GM12892 (cell line): ENCODE measurements at regions not wholly inside any gene's neighbourhood (a gene's known extent, or its start where the extent isn't known, plus 50 kb on each side); places are given as distances from the start of the nearest gene placed in this dataset.

Source experiments
- DNase-seq: peaks from one replicate; pipeline ENCODE4 v3.0.0; 2011; ENCODE audit not compliant: insufficient read length
- FAIRE-seq: peaks from 2 replicates; lab custom pipeline; 2011; peaks lifted over from hg19 to GRCh38; lab: Jason Lieb, UNC
- POLR2A ChIP-seq: IDR thresholded peaks from 2 replicates; pipeline ENCODE4 v1.6.1; 2011; ENCODE audit warnings: low read depth, low read length, control low read depth
- POLR2AphosphoS5 ChIP-seq: IDR thresholded peaks from 2 replicates; pipeline ENCODE4 v1.6.1; 2011; ENCODE audit warnings: low read depth, low read length, control low read depth
- TAF1 ChIP-seq: IDR thresholded peaks from 2 replicates; pipeline ENCODE4 v1.6.1; 2011; ENCODE audit warnings: low read depth, mild to moderate bottlenecking, control low read depth, low read length, borderline replicate concordance

GRCh38 chr17:77779711-77780539 lies 178.6 kb upstream of the TNRC6C start:
- no peak for DNase-seq
- TF ChIP-seq POLR2A = no peak
- no peak for TF ChIP-seq POLR2AphosphoS5
- TF ChIP-seq TAF1 = no peak
- FAIRE-seq = no peak

GRCh38 chr17:77781536-77781935 lies 177.0 kb upstream of the TNRC6C start:
- TF ChIP-seq POLR2A (no peak), TAF1 (no peak), POLR2AphosphoS5 (no peak)
- FAIRE-seq = no peak
- no peak for DNase-seq

GRCh38 chr17:77782201-77782600 lies 176.3 kb upstream of the TNRC6C start:
- DNase-seq (no peak), FAIRE-seq (no peak)
- TF ChIP-seq POLR2A = no peak
- TF ChIP-seq TAF1 = no peak
- TF ChIP-seq POLR2AphosphoS5 = no peak

GRCh38 chr17:77782611-77783010 lies 175.9 kb upstream of the TNRC6C start:
- FAIRE-seq (no peak), DNase-seq (no peak)
- no peak for TF ChIP-seq POLR2AphosphoS5

GRCh38 chr17:77783991-77784820 lies 174.3 kb upstream of the TNRC6C start:
- no peak for FAIRE-seq
- peak; percentile 53 for DNase-seq
- TF ChIP-seq TAF1 = no peak
- no peak for TF ChIP-seq POLR2AphosphoS5
- TF ChIP-seq POLR2A = no peak

GRCh38 chr17:77785312-77785905 lies 173.1 kb upstream of the TNRC6C start:
- FAIRE-seq = no peak

GRCh38 chr17:77786090-77786489 lies 172.4 kb upstream of the TNRC6C start:
- FAIRE-seq (no peak), DNase-seq (no peak)
- TF ChIP-seq POLR2A = no peak
- no peak for TF ChIP-seq POLR2AphosphoS5
- TF ChIP-seq TAF1 = no peak

More at GRCh38 chr17:77785312-77785905, 173.1 kb upstream of the TNRC6C start:
- DNase-seq = no peak
- TF ChIP-seq POLR2A (no peak), TAF1 (no peak), POLR2AphosphoS5 (no peak)

GRCh38 chr17:77786740-77787505 lies 171.6 kb upstream of the TNRC6C start:
- DNase-seq (no peak), FAIRE-seq (no peak)
- TF ChIP-seq TAF1 (no peak), POLR2AphosphoS5 (no peak), POLR2A (no peak)

- TF ChIP-seq TAF1 (no peak), POLR2AphosphoS5 (no peak), POLR2A (no peak)
- FAIRE-seq (no peak), DNase-seq (no peak)
Measured at GRCh38 chr17:77790143-77790829, 168.2 kb upstream of the TNRC6C start.

GRCh38 chr17:77792626-77793025 lies 165.9 kb upstream of the TNRC6C start:
- no peak for TF ChIP-seq TAF1
- TF ChIP-seq POLR2A = no peak
- FAIRE-seq (no peak), DNase-seq (no peak)
